Vagina (tissue), 2 donors: ENCODE measurements at regions not wholly inside any gene's neighbourhood (a gene's known extent, or its start where the extent isn't known, plus 50 kb on each side); places are given as distances from the start of the nearest gene placed in this dataset.

Experiments used
- CTCF ChIP-seq, 3 experiments: fragments of 450-650 bp in 2 of 3; fragments of 200-600 bp in 1 of 3; sonication (generic) in 1 of 3; IDR thresholded peaks; one replicate each; pipeline ENCODE4 v1.5.1; 2017 to 2019; ENCODE audit warnings: antibody characterized with exemption in 3 of 3, mild to moderate bottlenecking in 2 of 3, moderate library complexity in 2 of 3
- POLR2AphosphoS5 ChIP-seq, 2 donors: sonication (generic); formaldehyde crosslinking; IDR thresholded peaks; one replicate each; pipeline ENCODE4 v1.9.0; 2017; ENCODE audit warnings: antibody characterized with exemption in 2 of 2, mild to moderate bottlenecking in 2 of 2, low read depth in 1 of 2; ENCODE audit not compliant: insufficient read depth in 1 of 2

GRCh38 chr13:85278851-85279250 is 520.4 kb downstream of the SLITRK6 start:
- TF ChIP-seq CTCF (IDR thresholded peaks at IDR 0.05) (no peak), POLR2AphosphoS5 (IDR thresholded peaks at IDR 0.05; ENCODE audit: insufficient read depth in 1 of 2, low read depth in 1 of 2) (no peak)
